ENCODE measurements at regions not wholly inside any gene's neighbourhood (a gene's known extent, or its start where the extent isn't known, plus 50 kb on each side); places are given as distances from the start of the nearest gene placed in this dataset.

DNA sequence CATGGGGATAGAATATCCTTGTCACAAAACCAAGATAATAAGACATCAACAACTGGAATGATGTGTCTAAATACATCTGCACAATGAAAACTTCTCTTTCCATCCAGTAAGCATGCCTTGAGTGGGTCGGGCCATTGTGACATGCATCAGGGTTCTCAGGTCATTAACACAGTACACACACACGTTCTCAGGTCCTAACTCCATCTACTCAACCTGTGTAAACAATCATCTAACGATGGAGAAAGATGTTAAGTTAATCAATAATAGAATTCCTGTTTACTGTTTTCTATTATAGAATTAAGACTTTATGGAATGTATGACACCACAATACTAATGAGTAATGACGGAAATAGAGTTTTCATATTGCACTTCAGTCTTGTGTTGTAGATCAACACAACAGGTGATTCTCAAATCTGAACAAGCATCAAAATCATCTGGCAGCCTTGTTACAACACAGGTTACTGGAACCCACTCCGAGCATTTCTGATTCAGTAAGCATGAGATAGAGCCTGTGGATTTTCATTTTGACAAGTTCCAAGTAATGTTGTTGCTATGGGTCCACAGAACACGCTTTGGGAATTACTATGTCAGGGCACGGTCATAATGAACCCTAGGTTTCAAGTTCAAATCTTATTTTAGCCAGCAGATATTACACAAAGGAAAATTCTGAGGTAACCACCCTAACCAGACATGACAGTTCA lies 315.8 kb upstream of the TEX13C start:
- DNase-seq (ENCODE audit: low spot score) = no peak

DNA sequence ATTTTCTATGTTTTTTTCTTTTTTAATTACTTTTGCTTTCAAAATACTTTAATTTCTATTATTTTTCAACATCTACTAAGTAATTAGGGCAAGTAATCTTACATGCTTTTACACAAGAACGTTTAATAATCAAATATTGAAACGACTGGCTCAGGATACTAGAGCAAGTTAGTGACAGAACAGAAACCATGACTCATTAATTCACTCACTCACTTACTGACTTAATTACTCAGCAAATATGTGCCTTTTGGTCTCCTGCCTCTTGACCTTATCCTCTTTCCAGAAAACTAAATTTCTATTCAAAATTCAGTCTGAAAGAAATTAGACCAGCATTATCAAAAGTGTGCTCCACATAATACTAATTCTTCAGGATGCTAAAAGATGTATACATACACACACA lies 314.9 kb upstream of the TEX13C start:
- no peak for DNase-seq (ENCODE audit: low spot score)

DNA sequence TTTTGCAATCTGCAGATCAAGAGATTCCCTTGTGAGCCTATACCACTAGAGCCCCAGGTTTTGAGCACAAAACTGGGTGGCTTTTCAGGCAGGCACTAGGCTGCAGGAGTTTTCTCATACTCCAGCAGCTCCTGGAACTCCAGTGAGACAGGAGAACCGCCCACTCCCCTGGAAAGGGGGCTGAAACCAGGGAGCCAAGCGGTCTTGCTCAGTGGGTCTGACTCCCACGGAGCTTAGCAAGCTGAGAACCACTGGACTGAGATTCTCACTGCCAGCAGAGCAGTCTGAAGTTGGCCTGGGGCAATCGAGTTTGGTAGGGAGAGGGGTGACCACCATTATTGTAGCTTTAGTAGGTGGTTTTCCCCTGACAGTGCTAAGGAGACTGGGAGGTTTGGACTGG lies 313.8 kb upstream of the TEX13C start:
- no peak for DNase-seq (ENCODE audit: low spot score)

DNA sequence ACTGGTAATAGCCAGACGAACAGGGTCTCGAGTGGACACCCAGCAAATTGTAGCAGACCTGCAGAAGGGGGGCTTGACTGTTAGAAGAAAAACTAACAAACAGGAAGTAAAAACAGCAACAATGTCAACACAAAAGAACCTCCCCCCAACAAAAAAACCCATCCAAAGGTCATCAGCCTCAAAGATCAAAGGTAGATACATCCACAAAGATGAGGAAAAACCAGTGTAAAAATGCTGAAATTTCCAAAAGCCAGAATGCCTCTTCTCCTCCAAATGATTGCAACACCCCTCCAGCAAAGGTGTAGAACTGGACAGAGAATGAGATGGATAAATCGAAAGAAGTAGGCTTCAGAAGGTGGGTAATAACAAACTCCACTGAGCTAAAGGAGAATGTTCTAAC lies 313.0 kb upstream of the TEX13C start:
- DNase-seq (ENCODE audit: low spot score) = no peak

DNA sequence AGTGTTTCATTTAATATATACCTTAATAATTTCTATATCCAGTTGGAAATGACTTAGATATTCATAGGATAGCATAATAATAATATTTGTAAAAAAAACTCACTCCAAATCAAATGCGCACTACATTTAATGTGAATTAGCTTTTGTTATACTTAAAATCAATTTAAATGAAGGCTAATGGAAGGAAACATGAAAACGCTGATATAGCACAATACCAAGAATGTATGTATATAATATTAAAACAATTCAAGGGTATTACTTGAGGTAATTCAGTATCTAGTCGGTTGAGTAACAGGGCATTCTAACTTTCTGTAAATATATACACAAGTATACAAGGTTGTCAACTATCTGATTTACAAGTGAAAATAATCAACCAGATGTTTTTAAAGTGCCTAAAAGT lies 307.1 kb upstream of the TEX13C start:
- DNase-seq (ENCODE audit: low spot score) = no peak

DNA sequence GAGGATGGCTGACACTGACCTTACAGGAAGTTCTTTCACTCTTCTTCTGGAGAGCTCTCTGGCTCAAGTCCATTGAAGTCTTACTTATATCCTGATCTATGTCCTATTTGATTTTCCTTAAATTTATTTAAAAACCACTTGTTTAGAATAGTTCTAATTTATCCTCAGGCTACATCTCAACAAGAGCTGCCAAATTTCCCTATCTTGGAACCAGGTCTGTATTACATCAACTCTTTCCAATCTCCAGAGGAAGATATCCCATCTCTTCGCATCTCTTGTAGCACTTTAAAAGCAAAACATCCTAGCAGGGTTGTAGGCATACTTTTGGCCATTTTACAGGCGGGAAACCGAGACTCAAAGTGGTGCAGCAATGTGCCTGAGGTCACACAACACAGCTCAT lies 290.5 kb upstream of the TEX13C start:
- DNase-seq (ENCODE audit: low spot score) = no peak
